B cell (primary cell): ENCODE measurements at regions not wholly inside any gene's neighbourhood (a gene's known extent, or its start where the extent isn't known, plus 50 kb on each side); places are given as distances from the start of the nearest gene placed in this dataset.

ENCODE experiments used
- ATAC-seq: fragments of 200-7000 bp; cut with Tn5 transposase; one replicate; pipeline ENCODE4 v1.10.0; 2021; ENCODE audit warnings: low read depth, mild to moderate bottlenecking, moderate number of reproducible peaks, moderate library complexity
- CTCF ChIA-PET: fragments of 350-600 bp; sonication (Branson Sonifier 250); formaldehyde crosslinking; loops from one replicate; lab custom pipeline; 2021; ENCODE audit warnings: antibody characterized with exemption, inconsistent platforms; lab: Charles Lee
- POLR2A ChIA-PET: fragments of 350-600 bp; sonication (Branson Sonifier 250); formaldehyde crosslinking; loops from one replicate; lab custom pipeline; 2021; ENCODE audit warnings: antibody characterized with exemption; lab: Charles Lee
- DNase-seq: peaks from one replicate; pipeline ENCODE4 v3.0.0; 2013
- H2AFZ ChIP-seq: 2 replicates; pipeline ENCODE4 v1.6.1; 2012; ENCODE audit warnings: mild to moderate bottlenecking, low read depth, low read length; ENCODE audit not compliant: insufficient read depth, poor library complexity, severe bottlenecking
- H3K27ac ChIP-seq, 2 donors: 1 replicate in 1 of 2; 2 replicates in 1 of 2; pipeline ENCODE4 v1.5.1; 2012 to 2013; ENCODE audit warnings: low read length in 2 of 2, mild to moderate bottlenecking in 2 of 2, moderate library complexity in 1 of 2
- H3K27me3 ChIP-seq, 4 experiments: fragments of 200-600 bp in 1 of 4; sonication (generic) in 1 of 4; replicated peaks in 1 of 4; 1 replicate in 2 of 4; 2 replicates in 2 of 4; pipeline versions ENCODE4 v1.6.1 to v1.7.0; 2013 to 2016; ENCODE audit warnings: low read length in 3 of 4, mild to moderate bottlenecking in 2 of 4, mixed read lengths in 1 of 4, moderate library complexity in 1 of 4; ENCODE audit not compliant: insufficient read depth in 4 of 4, control insufficient read depth in 3 of 4; ENCODE audit errors: control extremely low read depth in 1 of 4
- H3K36me3 ChIP-seq, 2 experiments: replicated peaks in 1 of 2; 1 replicate in 1 of 2; 2 replicates in 1 of 2; pipeline versions ENCODE4 v1.6.1 to v1.7.1; 2013; ENCODE audit warnings: low read length in 1 of 2; ENCODE audit not compliant: insufficient read depth in 2 of 2, control insufficient read depth in 1 of 2; ENCODE audit errors: control extremely low read depth in 1 of 2, extremely low read depth in 1 of 2
- H3K4me1 ChIP-seq, 2 donors: fragments of 200-600 bp in 1 of 2; sonication (generic) in 1 of 2; 1 replicate in 1 of 2; 2 replicates in 1 of 2; pipeline versions ENCODE4 v1.5.1 to v1.6.1; 2013 to 2017; ENCODE audit warnings: low read length in 2 of 2; ENCODE audit not compliant: control insufficient read depth in 2 of 2, insufficient read depth in 2 of 2
- H3K4me2 ChIP-seq: replicated peaks from 2 replicates; pipeline ENCODE3; 2012; ENCODE audit warnings: mild to moderate bottlenecking, low read depth, low read length; ENCODE audit not compliant: poor library complexity, severe bottlenecking
- H3K4me3 ChIP-seq, 5 experiments: fragments of 200-600 bp in 1 of 5; sonication (generic) in 1 of 5; 1 replicate in 3 of 5; 2 replicates in 2 of 5; pipeline versions ENCODE4 v1.5.1 to v1.7.0; 2011 to 2016; ENCODE audit warnings: low read length in 4 of 5, mild to moderate bottlenecking in 4 of 5, low read depth in 2 of 5, control low read depth in 1 of 5, moderate library complexity in 1 of 5; ENCODE audit not compliant: insufficient read depth in 1 of 5; ENCODE audit errors: control extremely low read depth in 1 of 5, extremely low read depth in 1 of 5
- H3K79me2 ChIP-seq: fragments of 200-600 bp; sonication (generic); one replicate; pipeline ENCODE4 v1.6.0; 2016; ENCODE audit warnings: low read length; ENCODE audit not compliant: control insufficient read depth, insufficient read depth
- H3K9ac ChIP-seq: fragments of 200-600 bp; sonication (generic); 2 replicates; pipeline ENCODE4 v1.6.1; 2017; ENCODE audit warnings: mild to moderate bottlenecking, low read length, moderate library complexity
- H3K9me3 ChIP-seq, 3 donors: one replicate each; pipeline versions ENCODE4 v1.6.1 to v1.7.1; 2013; ENCODE audit warnings: low read length in 2 of 3; ENCODE audit not compliant: control insufficient read depth in 2 of 3, insufficient read depth in 1 of 3; ENCODE audit errors: control extremely low read depth in 1 of 3
- H4K20me1 ChIP-seq: 2 replicates; pipeline ENCODE4 v1.6.0; 2012; ENCODE audit warnings: mild to moderate bottlenecking, low read length; ENCODE audit not compliant: insufficient read depth, control insufficient read depth, poor library complexity, severe bottlenecking
- H3K27ac Mint-ChIP-seq: one replicate; pipeline ENCODE4 v1.8.0; 2021; ENCODE audit warnings: mixed read lengths
- H3K27me3 Mint-ChIP-seq: one replicate; pipeline ENCODE4 v1.8.0; 2021; ENCODE audit warnings: mixed read lengths
- H3K4me1 Mint-ChIP-seq: one replicate; pipeline ENCODE4 v1.8.0; 2021; ENCODE audit warnings: mixed read lengths
- H3K4me3 Mint-ChIP-seq: one replicate; pipeline ENCODE4 v1.8.0; 2021; ENCODE audit warnings: mixed read lengths
- H3K9me3 Mint-ChIP-seq: one replicate; pipeline ENCODE4 v1.8.0; 2022; ENCODE audit warnings: mixed read lengths; ENCODE audit not compliant: insufficient read depth
- EZH2 ChIP-seq: IDR thresholded peaks from 2 replicates; pipeline ENCODE4 v1.6.1; 2012; ENCODE audit warnings: borderline replicate concordance, low read depth, mild to moderate bottlenecking, moderate library complexity, low read length; ENCODE audit not compliant: insufficient read depth, poor library complexity, severe bottlenecking
- WGBS: methylation state at CpG from one replicate; pipeline ENCODE4 v1.1.5; 2013; ENCODE audit warnings: missing lambda C conversion rate; ENCODE audit not compliant: insufficient coverage; 5-methylcytosine and 5-hydroxymethylcytosine counted together
- intact Hi-C: fragments of 100-400 bp; cut with micrococcal nuclease; formaldehyde crosslinking; loops from one replicate; pipeline ENCODE4 v1.10.0; 2022
- TF ChIP-seq, protein P1 (sequence below): fragments of 200-600 bp; IDR thresholded peaks from one replicate; pipeline ENCODE4 v1.8.0; 2022; ENCODE audit warnings: antibody characterized with exemption, mild to moderate bottlenecking

DNA sequence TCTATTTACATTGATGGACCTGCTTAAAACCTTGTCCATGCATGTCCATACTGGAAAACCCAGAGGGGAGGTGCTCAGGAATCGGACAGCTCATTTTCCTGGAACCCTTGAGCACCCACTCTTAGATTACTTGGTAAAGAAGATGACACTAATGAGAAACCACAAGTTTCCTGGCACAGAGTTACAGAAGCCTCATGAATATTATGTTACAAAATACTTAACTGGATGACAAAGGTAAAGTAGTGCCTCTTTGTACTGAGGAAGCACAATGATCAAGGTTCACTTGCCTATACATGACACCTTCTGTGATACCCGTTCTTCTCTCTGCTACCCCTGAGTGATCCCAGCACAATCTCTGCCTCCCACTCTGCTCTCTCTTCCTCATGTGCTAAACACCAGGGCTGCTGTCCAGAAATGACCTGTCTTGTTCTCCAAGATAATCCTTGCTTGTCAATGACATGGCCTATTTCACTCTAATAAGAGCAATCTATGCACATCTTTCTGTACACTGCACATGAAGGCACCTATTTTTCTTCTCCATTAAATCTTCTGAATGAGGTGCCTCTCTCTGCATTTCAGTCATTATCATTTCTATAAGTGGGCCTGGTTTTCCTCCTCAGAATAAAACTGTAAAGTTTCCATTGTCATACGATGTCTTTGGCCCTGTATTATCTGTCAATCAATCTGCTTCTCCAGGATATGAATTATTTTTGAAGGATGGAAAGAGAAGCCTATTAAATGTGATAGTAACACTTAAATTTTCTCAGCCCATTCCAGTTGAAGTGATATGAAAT, 684.0 kb upstream of the ACO1 start:
- H3K4me3 Mint-ChIP-seq: no peak overlapping the region
- TF ChIP-seq, protein P1, sequence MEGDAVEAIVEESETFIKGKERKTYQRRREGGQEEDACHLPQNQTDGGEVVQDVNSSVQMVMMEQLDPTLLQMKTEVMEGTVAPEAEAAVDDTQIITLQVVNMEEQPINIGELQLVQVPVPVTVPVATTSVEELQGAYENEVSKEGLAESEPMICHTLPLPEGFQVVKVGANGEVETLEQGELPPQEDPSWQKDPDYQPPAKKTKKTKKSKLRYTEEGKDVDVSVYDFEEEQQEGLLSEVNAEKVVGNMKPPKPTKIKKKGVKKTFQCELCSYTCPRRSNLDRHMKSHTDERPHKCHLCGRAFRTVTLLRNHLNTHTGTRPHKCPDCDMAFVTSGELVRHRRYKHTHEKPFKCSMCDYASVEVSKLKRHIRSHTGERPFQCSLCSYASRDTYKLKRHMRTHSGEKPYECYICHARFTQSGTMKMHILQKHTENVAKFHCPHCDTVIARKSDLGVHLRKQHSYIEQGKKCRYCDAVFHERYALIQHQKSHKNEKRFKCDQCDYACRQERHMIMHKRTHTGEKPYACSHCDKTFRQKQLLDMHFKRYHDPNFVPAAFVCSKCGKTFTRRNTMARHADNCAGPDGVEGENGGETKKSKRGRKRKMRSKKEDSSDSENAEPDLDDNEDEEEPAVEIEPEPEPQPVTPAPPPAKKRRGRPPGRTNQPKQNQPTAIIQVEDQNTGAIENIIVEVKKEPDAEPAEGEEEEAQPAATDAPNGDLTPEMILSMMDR: no peak
- TF ChIP-seq EZH2: no peak
- H3K4me1 ChIP-seq: no peaks in the 10 kb centered on the region
- POLR2A ChIA-PET: no interaction called here
- CTCF ChIA-PET: no interaction called here
- no peaks in the 10 kb centered on the region for H3K4me1 Mint-ChIP-seq
- WGBS: 58% methylated on average over 1 of the region's 3 CpGs
- no peaks in the 10 kb centered on the region for H3K36me3 ChIP-seq
- no peak for DNase-seq
- no peak overlapping the region for H3K4me3 ChIP-seq
- intact Hi-C loops: no loop called here
- no peaks in the 10 kb centered on the region for H3K27me3 ChIP-seq
- H3K4me2 ChIP-seq: no peak overlapping the region
- H3K27me3 Mint-ChIP-seq: no peaks in the 10 kb centered on the region
- no peak overlapping the region for H3K9ac ChIP-seq
- no peak overlapping the region for H3K27ac ChIP-seq
- H2AFZ ChIP-seq: no peak overlapping the region
- H3K9me3 ChIP-seq: no peaks in the 10 kb centered on the region
- no peaks in the 10 kb centered on the region for H3K79me2 ChIP-seq
- H4K20me1 ChIP-seq: no peaks in the 10 kb centered on the region
- H3K27ac Mint-ChIP-seq: no peak overlapping the region
- ATAC-seq: no peak
- no peaks in the 10 kb centered on the region for H3K9me3 Mint-ChIP-seq

DNA sequence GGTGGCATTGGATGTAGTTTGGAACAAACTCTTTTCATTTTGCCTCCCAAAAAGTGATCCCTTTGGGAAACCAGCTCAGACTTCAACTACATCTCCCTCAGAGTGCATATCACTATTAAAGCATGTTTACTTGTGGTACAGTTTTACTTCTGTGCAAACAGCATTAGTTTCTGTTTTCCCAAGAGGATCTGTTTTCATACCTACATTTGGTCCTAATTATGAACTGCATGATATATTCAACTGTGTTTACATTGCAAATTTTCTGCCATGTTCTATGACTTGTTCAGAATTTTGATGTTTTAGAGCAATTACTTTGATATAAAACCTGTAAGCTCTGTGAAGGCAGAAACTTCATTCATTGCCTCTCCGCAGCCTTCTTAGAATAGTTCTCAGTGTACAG, 681.5 kb upstream of the ACO1 start:
- Histone ChIP-seq H3K9me3 (no peaks in the 10 kb centered on the region), H3K36me3 (no peaks in the 10 kb centered on the region), H4K20me1 (no peaks in the 10 kb centered on the region), H2AFZ (no peak overlapping the region), H3K27ac (no peak overlapping the region), H3K27me3 (no peaks in the 10 kb centered on the region), H3K9ac (no peak overlapping the region), H3K4me1 (no peaks in the 10 kb centered on the region), H3K79me2 (no peaks in the 10 kb centered on the region), H3K4me2 (no peak overlapping the region), H3K4me3 (no peak overlapping the region)
- no peaks in the 10 kb centered on the region for H3K27me3 Mint-ChIP-seq
- no peaks in the 10 kb centered on the region for H3K4me1 Mint-ChIP-seq
- DNase-seq (no peak), ATAC-seq (no peak)
- no CpG with 5 or more reads among the region's 1 CpG for WGBS
- intact Hi-C loops: no loop called here
- POLR2A ChIA-PET: no interaction called here
- TF ChIP-seq EZH2: no peak
- TF ChIP-seq, protein P1: no peak
- no peak overlapping the region for H3K27ac Mint-ChIP-seq
- no peaks in the 10 kb centered on the region for H3K9me3 Mint-ChIP-seq
- H3K4me3 Mint-ChIP-seq: no peak overlapping the region
- CTCF ChIA-PET: no interaction called here
